K562 (cell line): ENCODE measurements at regions not wholly inside any gene's neighbourhood (a gene's known extent, or its start where the extent isn't known, plus 50 kb on each side); places are given as distances from the start of the nearest gene placed in this dataset.

Source experiments
- E2F3 ChIP-seq: fragments of 250-450 bp; sonication (Bioruptor Pico); IDR thresholded peaks from 2 replicates; pipeline ENCODE4 v1.4.0; 2020; ENCODE audit warnings: mild to moderate bottlenecking
- GTF2F1 ChIP-seq: IDR thresholded peaks from 2 replicates; pipeline ENCODE4 v1.6.1; 2011; ENCODE audit warnings: low read depth, low read length, improper control_type of control experiment
- NCOA1 ChIP-seq: fragments of 450-650 bp; IDR thresholded peaks from 2 replicates; pipeline ENCODE4 v1.6.1; 2016; ENCODE audit warnings: low read depth
- TAF1 ChIP-seq: IDR thresholded peaks from 2 replicates; pipeline ENCODE4 v1.6.1; 2011; ENCODE audit warnings: mild to moderate bottlenecking, low read length, moderate library complexity; ENCODE audit not compliant: insufficient read depth, control insufficient read depth, severe bottlenecking; ENCODE audit errors: extremely low read depth
- ZBTB40 ChIP-seq, 2 experiments: fragments of 450-650 bp in 1 of 2; sonication (generic) in 1 of 2; formaldehyde crosslinking in 1 of 2; IDR thresholded peaks; 2 replicates each; pipeline versions ENCODE4 v1.7.1 to v1.9.0; 2016 to 2022; ENCODE audit warnings: inconsistent platforms in 1 of 2, mild to moderate bottlenecking in 1 of 2, missing genetic modification reagents in 1 of 2
- ZNF124 ChIP-seq: sonication (generic); formaldehyde crosslinking; IDR thresholded peaks from 2 replicates; pipeline ENCODE4 v1.8.1; 2022; ENCODE audit warnings: missing genetic modification reagents
- ZNF24 ChIP-seq: fragments of 450-650 bp; IDR thresholded peaks from 2 replicates; pipeline ENCODE4 v1.6.1; 2016

- TF ChIP-seq ZBTB40 (IDR thresholded peaks at IDR 0.05) (no peak), ZBTB40 (CRISPR knock-in tag; IDR thresholded peaks at IDR 0.05) (no peak), GTF2F1 (no peak), TAF1 (no peak), NCOA1 (no peak), E2F3 (CRISPR knock-in tag) (no peak), ZNF124 (CRISPR knock-in tag) (no peak), ZNF24 (no peak)
These were observed 2613.9 kb upstream of the PCDH20 start (continued) for GRCh38 chr13:64029343-64030093.
